RPMI8226 (cell line): ENCODE measurements at regions not wholly inside any gene's neighbourhood (a gene's known extent, or its start where the extent isn't known, plus 50 kb on each side); places are given as distances from the start of the nearest gene placed in this dataset.

ENCODE experiments used
- DNase-seq: peaks from one replicate; pipeline ENCODE4 v3.0.0-alpha.2; 2015

GRCh38 chr3:13167829-13168228 is 94.6 kb upstream of the IQSEC1 start:
- no peak for DNase-seq

- DNase-seq = no peak
These were observed 94.0 kb upstream of the IQSEC1 start for GRCh38 chr3:13167064-13167743.

GRCh38 chr3:13166243-13167063 is 93.2 kb upstream of the IQSEC1 start:
- no peak for DNase-seq

- DNase-seq = no peak
These were observed 92.3 kb upstream of the IQSEC1 start for GRCh38 chr3:13165576-13165975.

- no peak for DNase-seq
These were observed 91.8 kb upstream of the IQSEC1 start for GRCh38 chr3:13164893-13165492.

- no peak for DNase-seq
These were observed 90.7 kb upstream of the IQSEC1 start for GRCh38 chr3:13163848-13164382.

GRCh38 chr3:13162549-13163320 is 89.5 kb upstream of the IQSEC1 start:
- no peak for DNase-seq

GRCh38 chr3:13161771-13162535 is 88.7 kb upstream of the IQSEC1 start:
- no peak for DNase-seq

- DNase-seq = no peak
These were observed 88.0 kb upstream of the IQSEC1 start for GRCh38 chr3:13161021-13161759.

- no peak for DNase-seq
These were observed 87.4 kb upstream of the IQSEC1 start for GRCh38 chr3:13160619-13161018.

- no peak for DNase-seq
These were observed 86.7 kb upstream of the IQSEC1 start for GRCh38 chr3:13159890-13160289.

- no peak for DNase-seq
These were observed 85.6 kb upstream of the IQSEC1 start for GRCh38 chr3:13158871-13159270.

- DNase-seq = no peak
These were observed 85.2 kb upstream of the IQSEC1 start for GRCh38 chr3:13158408-13158807.

- DNase-seq = no peak
These were observed 84.8 kb upstream of the IQSEC1 start for GRCh38 chr3:13157986-13158385.

GRCh38 chr3:13152826-13153710 is 79.8 kb upstream of the IQSEC1 start:
- no peak for DNase-seq

GRCh38 chr3:13150624-13151023 is 77.4 kb upstream of the IQSEC1 start:
- DNase-seq = no peak

- no peak for DNase-seq
These were observed 76.3 kb upstream of the IQSEC1 start for GRCh38 chr3:13149330-13150108.

- DNase-seq = no peak
These were observed 75.5 kb upstream of the IQSEC1 start for GRCh38 chr3:13148561-13149329.

GRCh38 chr3:13148126-13148525 is 74.9 kb upstream of the IQSEC1 start:
- no peak for DNase-seq
